T1000 (cell line): ENCODE measurements at regions not wholly inside any gene's neighbourhood (a gene's known extent, or its start where the extent isn't known, plus 50 kb on each side); places are given as distances from the start of the nearest gene placed in this dataset.
"Not testable (repeated sequence)": the region's sequence is repeated elsewhere in the genome, so short reads cannot be mapped to it uniquely, and the experiment has no call there.

Source experiments
- DNase-seq: peaks from one replicate; lab custom pipeline; 2025; ENCODE audit warnings: mixed read lengths; lab: John Stamatoyannopoulos, UW

- DNase-seq, result no peak
Observed at GRCh38 chrX:127782904-127783303, 269.3 kb downstream of the ACTRT1 start.

GRCh38 chrX:127764674-127765073, 287.5 kb downstream of the ACTRT1 start:
- no peak for DNase-seq

- no peak for DNase-seq
Observed at GRCh38 chrX:127762663-127763062, 289.5 kb downstream of the ACTRT1 start.

GRCh38 chrX:127732709-127733108, 319.5 kb downstream of the ACTRT1 start:
- no peak for DNase-seq

GRCh38 chrX:127726227-127726626, 326.0 kb downstream of the ACTRT1 start:
- no peak for DNase-seq

GRCh38 chrX:127708155-127708554, 344.0 kb downstream of the ACTRT1 start:
- DNase-seq, result peak; percentile 3

- DNase-seq, result no peak
Observed at GRCh38 chrX:127702527-127702926, 349.7 kb downstream of the ACTRT1 start.

- not testable (repeated sequence) for DNase-seq
Observed at GRCh38 chrX:127662942-127663341, 389.3 kb downstream of the ACTRT1 start.

- DNase-seq, result no peak
Observed at GRCh38 chrX:127649011-127649410, 403.2 kb downstream of the ACTRT1 start.

GRCh38 chrX:127621780-127622179, 430.4 kb downstream of the ACTRT1 start:
- DNase-seq, result no peak

- DNase-seq, result no peak
Observed at GRCh38 chrX:127606590-127606989, 445.6 kb downstream of the ACTRT1 start.

GRCh38 chrX:127596882-127597281, 455.3 kb downstream of the ACTRT1 start:
- no peak for DNase-seq

GRCh38 chrX:127578395-127578794, 473.8 kb downstream of the ACTRT1 start:
- no peak for DNase-seq

GRCh38 chrX:127577884-127578283, 474.3 kb downstream of the ACTRT1 start:
- no peak for DNase-seq

- no peak for DNase-seq
Observed at GRCh38 chrX:127574829-127575228, 477.4 kb downstream of the ACTRT1 start.

GRCh38 chrX:127572471-127572870, 479.7 kb downstream of the ACTRT1 start:
- no peak for DNase-seq

GRCh38 chrX:127571834-127572233, 480.4 kb downstream of the ACTRT1 start:
- DNase-seq, result no peak

- no peak for DNase-seq
Observed at GRCh38 chrX:127570276-127570675, 481.9 kb downstream of the ACTRT1 start.

- no peak for DNase-seq
Observed at GRCh38 chrX:127568691-127569090, 483.5 kb downstream of the ACTRT1 start.

- DNase-seq, result no peak
Observed at GRCh38 chrX:127558811-127559210, 493.4 kb downstream of the ACTRT1 start.

GRCh38 chrX:127552571-127552970, 499.6 kb downstream of the ACTRT1 start:
- no peak for DNase-seq

- no peak for DNase-seq
Observed at GRCh38 chrX:127519323-127519722, 532.9 kb downstream of the ACTRT1 start.

GRCh38 chrX:127490000-127490399, 562.2 kb downstream of the ACTRT1 start:
- DNase-seq, result no peak

- no peak for DNase-seq
Observed at GRCh38 chrX:127466211-127466610, 586.0 kb downstream of the ACTRT1 start.

- no peak for DNase-seq
Observed at GRCh38 chrX:127459790-127460189, 592.4 kb downstream of the ACTRT1 start.
